K562 (cell line): ENCODE measurements at regions not wholly inside any gene's neighbourhood (a gene's known extent, or its start where the extent isn't known, plus 50 kb on each side); places are given as distances from the start of the nearest gene placed in this dataset.

ENCODE experiments used
- ATAC-seq: fragments of 200-7000 bp; cut with Tn5 transposase; 3 replicates; pipeline ENCODE4 v1.9.1; 2020; ENCODE audit warnings: moderate library complexity
- BruUV-seq: library from RNA; stranded (reverse); fragments of 400-500 nt; replicated peaks from 2 replicates; lab custom pipeline; 2021; lab: Mats Ljungman, UMichigan
- CTCF ChIA-PET: fragments of 300-600 bp; formaldehyde crosslinking; extraction: SDS; loops from one replicate; lab custom pipeline; 2021; ENCODE audit warnings: low intra/inter-chr PET ratio; lab: Yijun Ruan, JAX
- POLR2A ChIA-PET: fragments of 300-600, 350-650 bp; sonication (Branson Sonifier 250); formaldehyde crosslinking; extraction: SDS; loops from one replicate; lab custom pipeline; 2021; ENCODE audit warnings: antibody characterized with exemption, inconsistent platforms; lab: Yijun Ruan, JAX
- DNase-seq, 4 experiments: peaks; one replicate each; pipeline versions ENCODE4 v3.0.0 to v3.0.0-alpha.2; 2011 to 2018; ENCODE audit warnings: low spot score in 3 of 4, mixed read lengths in 3 of 4; ENCODE audit errors: extremely low read depth in 1 of 4
- FAIRE-seq: peaks from 2 replicates; lab custom pipeline; 2011; peaks lifted over from hg19 to GRCh38; lab: Jason Lieb, UNC
- H2AFZ ChIP-seq: 2 replicates; pipeline ENCODE4 v1.6.0; 2011; ENCODE audit warnings: low read depth, low read length, control low read depth, inconsistent platforms
- H3K27ac ChIP-seq: fragments of 200-600 bp; 3 replicates; pipeline ENCODE4 v1.8.0; 2011; ENCODE audit warnings: low read depth, mild to moderate bottlenecking, control low read depth, inconsistent platforms, low read length, moderate library complexity, mixed read lengths; ENCODE audit errors: extremely low read depth
- H3K27me3 ChIP-seq, 2 experiments: fragments of 300-600 bp in 1 of 2; 2 replicates in 1 of 2; 3 replicates in 1 of 2; pipeline versions ENCODE4 v1.6.0 to v1.8.0; 2011; ENCODE audit warnings: inconsistent platforms in 2 of 2, low read length in 2 of 2, mild to moderate bottlenecking in 1 of 2, mixed read lengths in 1 of 2, moderate library complexity in 1 of 2; ENCODE audit not compliant: control insufficient read depth in 2 of 2, insufficient read depth in 2 of 2
- H3K36me3 ChIP-seq: fragments of 300-600 bp; 3 replicates; pipeline ENCODE4 v1.8.0; 2011; ENCODE audit warnings: mild to moderate bottlenecking, low read length, inconsistent platforms; ENCODE audit not compliant: control insufficient read depth, insufficient read depth
- H3K4me1 ChIP-seq, 2 experiments: fragments of 200-600 bp in 1 of 2; replicated peaks in 1 of 2; 2 replicates in 1 of 2; 3 replicates in 1 of 2; pipeline versions ENCODE4 v1.5.1 to v1.8.0; 2011; ENCODE audit warnings: inconsistent platforms in 2 of 2, low read length in 2 of 2, mild to moderate bottlenecking in 1 of 2, mixed read lengths in 1 of 2, moderate library complexity in 1 of 2; ENCODE audit not compliant: control insufficient read depth in 2 of 2, insufficient read depth in 2 of 2
- H3K4me2 ChIP-seq: 2 replicates; pipeline ENCODE4 v1.6.1; 2011; ENCODE audit warnings: low read length, control low read depth, inconsistent platforms, mixed read lengths; ENCODE audit not compliant: insufficient read depth
- H3K4me3 ChIP-seq: fragments of 200-600 bp; sonication (generic), shearing (Covaris generic); 2 replicates; pipeline ENCODE4 v1.5.1; 2016; ENCODE audit warnings: control low read depth, inconsistent platforms
- H3K79me2 ChIP-seq: fragments of 200-600 bp; 3 replicates; pipeline ENCODE4 v1.8.0; 2011; ENCODE audit warnings: low read length, inconsistent platforms; ENCODE audit not compliant: control insufficient read depth, insufficient read depth
- H3K9ac ChIP-seq, 2 experiments: 2 replicates each; pipeline versions ENCODE4 v1.6.0 to v1.6.1; 2011; ENCODE audit warnings: low read depth in 2 of 2, low read length in 2 of 2, control low read depth in 1 of 2, inconsistent platforms in 1 of 2, mild to moderate bottlenecking in 1 of 2, mixed read lengths in 1 of 2; ENCODE audit not compliant: insufficient read depth in 1 of 2
- H3K9me1 ChIP-seq: one replicate; pipeline ENCODE4 v1.6.0; 2011; ENCODE audit warnings: inconsistent platforms, mild to moderate bottlenecking, low read length, moderate library complexity; ENCODE audit not compliant: control insufficient read depth, insufficient read depth
- H3K9me3 ChIP-seq: replicated peaks from 2 replicates; pipeline ENCODE4 v1.5.1; 2011; ENCODE audit warnings: low read depth, low read length, inconsistent platforms; ENCODE audit not compliant: control insufficient read depth, insufficient read depth
- H4K20me1 ChIP-seq: replicated peaks from 2 replicates; pipeline ENCODE4 v1.6.1; 2011; ENCODE audit warnings: low read length, inconsistent platforms, mixed read lengths; ENCODE audit not compliant: control insufficient read depth, insufficient read depth
- CAMTA2 ChIP-seq: fragments of 250-450 bp; sonication (Bioruptor Pico); conservative IDR thresholded peaks from 2 replicates; pipeline ENCODE4 v1.5.1; 2022
- DIDO1 ChIP-seq: fragments of 450-650 bp; IDR thresholded peaks from 2 replicates; pipeline ENCODE4 v1.6.1; 2016; ENCODE audit warnings: low read depth, missing biosample characterization, missing genetic modification characterization
- ESRRA ChIP-seq: fragments of 450-650 bp; IDR thresholded peaks from 2 replicates; pipeline ENCODE4 v1.6.1; 2014; ENCODE audit warnings: low read depth, mild to moderate bottlenecking, moderate library complexity, borderline replicate concordance
- HIVEP1 ChIP-seq: fragments of 250-450 bp; sonication (Bioruptor Pico); IDR thresholded peaks from 2 replicates; pipeline ENCODE4 v1.4.0; 2020; ENCODE audit warnings: mild to moderate bottlenecking
- HOMEZ ChIP-seq: fragments of 250-450 bp; sonication (Bioruptor Pico); IDR thresholded peaks from 2 replicates; pipeline ENCODE4 v1.4.0; 2020; ENCODE audit warnings: mild to moderate bottlenecking, moderate library complexity
- PCBP1 ChIP-seq: fragments of 200-400 bp; formaldehyde crosslinking; IDR thresholded peaks from 2 replicates; pipeline ENCODE4 v1.6.1; 2018; ENCODE audit warnings: mild to moderate bottlenecking, low read depth, low read length; ENCODE audit not compliant: poor library complexity, severe bottlenecking
- RFX1 ChIP-seq: fragments of 450-650 bp; IDR thresholded peaks from 2 replicates; pipeline ENCODE4 v1.6.1; 2016; ENCODE audit warnings: mild to moderate bottlenecking, moderate library complexity
- STAT5A ChIP-seq: IDR thresholded peaks from 2 replicates; pipeline ENCODE4 v1.6.1; 2012; ENCODE audit warnings: low read length, inconsistent platforms, borderline replicate concordance
- ZEB2 ChIP-seq: fragments of 450-650 bp; IDR thresholded peaks from 2 replicates; pipeline ENCODE4 v1.6.1; 2016
- ZNF277 ChIP-seq: fragments of 250-450 bp; sonication (Bioruptor Pico); IDR thresholded peaks from 2 replicates; pipeline ENCODE4 v1.8.0; 2022; ENCODE audit warnings: inconsistent platforms, mild to moderate bottlenecking, moderate library complexity, borderline replicate concordance
- ZNF449 ChIP-seq: fragments of 250-450 bp; sonication (Bioruptor Pico); IDR thresholded peaks from 2 replicates; pipeline ENCODE4 v1.8.0; 2022; ENCODE audit warnings: moderate library complexity, mild to moderate bottlenecking, inconsistent platforms
- ZNF561 ChIP-seq: fragments of 450-650 bp; formaldehyde crosslinking; conservative IDR thresholded peaks from 2 replicates; pipeline ENCODE4 v1.4.0; 2020; ENCODE audit warnings: mild to moderate bottlenecking, moderate library complexity
- WGBS: fragments of 100-300 bp; shearing (Covaris generic); methylation state at CpG from one replicate; pipeline ENCODE4 v1.1.6; 2016; ENCODE audit warnings: low coverage, mixed read lengths; ENCODE audit not compliant: insufficient coverage; ENCODE audit errors: missing lambda C conversion rate; 5-methylcytosine and 5-hydroxymethylcytosine counted together
- in situ Hi-C: fragments of 300-500 bp; cut with MboI; formaldehyde crosslinking; loops from 4 replicates; pipeline ENCODE4 v1.15.0; 2018; ENCODE audit warnings: inconsistent platforms, mixed read lengths
- intact Hi-C: fragments of 100-400 bp; cut with micrococcal nuclease; formaldehyde crosslinking; loops from 2 replicates; pipeline ENCODE4 v1.14.2; 2022
- TF ChIP-seq, protein P1 (sequence below): sonication (generic); formaldehyde crosslinking; IDR thresholded peaks from 2 replicates; pipeline ENCODE4 v1.8.0; 2023; ENCODE audit warnings: mild to moderate bottlenecking, missing genetic modification reagents
- TF ChIP-seq, protein P2 (sequence below), 2 experiments: fragments of 450-650 bp; IDR thresholded peaks; 2 replicates each; pipeline ENCODE4 v1.6.1; 2018; ENCODE audit warnings: mild to moderate bottlenecking in 2 of 2, low read depth in 1 of 2; ENCODE audit not compliant: partially characterized antibody in 2 of 2

- H2AFZ ChIP-seq = no peak overlapping the region
- H3K79me2 ChIP-seq = no peaks in the 10 kb centered on the region
- no peaks in the 10 kb centered on the region for H3K36me3 ChIP-seq
- no peak overlapping the region for H3K4me3 ChIP-seq
- ATAC-seq (no peak), FAIRE-seq (no peak), DNase-seq (no peak)
- TF ChIP-seq STAT5A = no peak
- no peak for TF ChIP-seq ZNF449
- TF ChIP-seq, protein P1, sequence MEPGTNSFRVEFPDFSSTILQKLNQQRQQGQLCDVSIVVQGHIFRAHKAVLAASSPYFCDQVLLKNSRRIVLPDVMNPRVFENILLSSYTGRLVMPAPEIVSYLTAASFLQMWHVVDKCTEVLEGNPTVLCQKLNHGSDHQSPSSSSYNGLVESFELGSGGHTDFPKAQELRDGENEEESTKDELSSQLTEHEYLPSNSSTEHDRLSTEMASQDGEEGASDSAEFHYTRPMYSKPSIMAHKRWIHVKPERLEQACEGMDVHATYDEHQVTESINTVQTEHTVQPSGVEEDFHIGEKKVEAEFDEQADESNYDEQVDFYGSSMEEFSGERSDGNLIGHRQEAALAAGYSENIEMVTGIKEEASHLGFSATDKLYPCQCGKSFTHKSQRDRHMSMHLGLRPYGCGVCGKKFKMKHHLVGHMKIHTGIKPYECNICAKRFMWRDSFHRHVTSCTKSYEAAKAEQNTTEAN (CRISPR knock-in tag) = no peak
- TF ChIP-seq ZEB2 = no peak
- TF ChIP-seq DIDO1 = no peak
- no peak for TF ChIP-seq RFX1
- no peak for TF ChIP-seq ESRRA
- no peak for TF ChIP-seq CAMTA2
- no peak for TF ChIP-seq HIVEP1 (CRISPR knock-in tag)
- TF ChIP-seq, protein P2, sequence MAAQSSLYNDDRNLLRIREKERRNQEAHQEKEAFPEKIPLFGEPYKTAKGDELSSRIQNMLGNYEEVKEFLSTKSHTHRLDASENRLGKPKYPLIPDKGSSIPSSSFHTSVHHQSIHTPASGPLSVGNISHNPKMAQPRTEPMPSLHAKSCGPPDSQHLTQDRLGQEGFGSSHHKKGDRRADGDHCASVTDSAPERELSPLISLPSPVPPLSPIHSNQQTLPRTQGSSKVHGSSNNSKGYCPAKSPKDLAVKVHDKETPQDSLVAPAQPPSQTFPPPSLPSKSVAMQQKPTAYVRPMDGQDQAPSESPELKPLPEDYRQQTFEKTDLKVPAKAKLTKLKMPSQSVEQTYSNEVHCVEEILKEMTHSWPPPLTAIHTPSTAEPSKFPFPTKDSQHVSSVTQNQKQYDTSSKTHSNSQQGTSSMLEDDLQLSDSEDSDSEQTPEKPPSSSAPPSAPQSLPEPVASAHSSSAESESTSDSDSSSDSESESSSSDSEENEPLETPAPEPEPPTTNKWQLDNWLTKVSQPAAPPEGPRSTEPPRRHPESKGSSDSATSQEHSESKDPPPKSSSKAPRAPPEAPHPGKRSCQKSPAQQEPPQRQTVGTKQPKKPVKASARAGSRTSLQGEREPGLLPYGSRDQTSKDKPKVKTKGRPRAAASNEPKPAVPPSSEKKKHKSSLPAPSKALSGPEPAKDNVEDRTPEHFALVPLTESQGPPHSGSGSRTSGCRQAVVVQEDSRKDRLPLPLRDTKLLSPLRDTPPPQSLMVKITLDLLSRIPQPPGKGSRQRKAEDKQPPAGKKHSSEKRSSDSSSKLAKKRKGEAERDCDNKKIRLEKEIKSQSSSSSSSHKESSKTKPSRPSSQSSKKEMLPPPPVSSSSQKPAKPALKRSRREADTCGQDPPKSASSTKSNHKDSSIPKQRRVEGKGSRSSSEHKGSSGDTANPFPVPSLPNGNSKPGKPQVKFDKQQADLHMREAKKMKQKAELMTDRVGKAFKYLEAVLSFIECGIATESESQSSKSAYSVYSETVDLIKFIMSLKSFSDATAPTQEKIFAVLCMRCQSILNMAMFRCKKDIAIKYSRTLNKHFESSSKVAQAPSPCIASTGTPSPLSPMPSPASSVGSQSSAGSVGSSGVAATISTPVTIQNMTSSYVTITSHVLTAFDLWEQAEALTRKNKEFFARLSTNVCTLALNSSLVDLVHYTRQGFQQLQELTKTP (IDR thresholded peaks at IDR 0.05; ENCODE audit: low read depth in 1 of 2, partially characterized antibody in 2 of 2) = no peak
- no peak for TF ChIP-seq ZNF561 (CRISPR knock-in tag)
- no peak for TF ChIP-seq HOMEZ (CRISPR knock-in tag)
- TF ChIP-seq ZNF277 = no peak
- no peak for TF ChIP-seq PCBP1
- no peak overlapping the region for H3K27ac ChIP-seq
- in situ Hi-C loops = no loop called here
- WGBS = 1% methylated on average over 6 of the region's 6 CpGs
- ChIA-PET POLR2A (no interaction called here), CTCF (no interaction called here)
- H3K27me3 ChIP-seq = no peaks in the 10 kb centered on the region
- H3K4me1 ChIP-seq = no peaks in the 10 kb centered on the region
- no TSS peak for BruUV-seq
- intact Hi-C loops = no loop called here
- H3K9ac ChIP-seq = no peak overlapping the region
- no peaks in the 10 kb centered on the region for H3K9me1 ChIP-seq
- H4K20me1 ChIP-seq = no peaks in the 10 kb centered on the region
- peaks cover 2% of the 10 kb centered on the region; the same call in 1 of the 2 replicates for H3K9me3 ChIP-seq
- no peak overlapping the region for H3K4me2 ChIP-seq
These were observed 91.8 kb upstream of the CHST9 start for GRCh38 chr18:27276886-27277285.
